Mesenchymal stem cell (in vitro differentiated cells and primary cell): ENCODE measurements at regions not wholly inside any gene's neighbourhood (a gene's known extent, or its start where the extent isn't known, plus 50 kb on each side); places are given as distances from the start of the nearest gene placed in this dataset.

Experiments
- DNase-seq: peaks from one replicate; pipeline ENCODE4 v3.0.0-alpha.2; 2013
- H2AFZ ChIP-seq: one replicate; pipeline ENCODE4 v1.6.1; 2013; ENCODE audit warnings: low read depth, mild to moderate bottlenecking, control low read depth, inconsistent platforms, low read length, moderate library complexity
- H2AK5ac ChIP-seq: 2 replicates; pipeline ENCODE4 v1.6.1; 2013; ENCODE audit warnings: low read length, moderate library complexity, mild to moderate bottlenecking, inconsistent platforms; ENCODE audit not compliant: severe bottlenecking
- H2BK120ac ChIP-seq: one replicate; pipeline ENCODE4 v1.6.1; 2013; ENCODE audit warnings: low read depth, mild to moderate bottlenecking, inconsistent platforms, low read length, moderate library complexity
- H2BK12ac ChIP-seq, 2 experiments: one replicate each; pipeline ENCODE4 v1.6.1; 2013; ENCODE audit warnings: inconsistent platforms in 2 of 2, low read length in 2 of 2, mild to moderate bottlenecking in 2 of 2, moderate library complexity in 2 of 2, control low read depth in 1 of 2
- H2BK15ac ChIP-seq: one replicate; pipeline ENCODE4 v1.6.1; 2013; ENCODE audit warnings: mild to moderate bottlenecking, low read depth, inconsistent platforms; ENCODE audit not compliant: poor library complexity, severe bottlenecking
- H2BK5ac ChIP-seq: 2 replicates; pipeline ENCODE4 v1.6.1; 2013; ENCODE audit warnings: low read depth, mild to moderate bottlenecking, low read length, control low read depth, inconsistent platforms; ENCODE audit not compliant: poor library complexity, severe bottlenecking
- H3K14ac ChIP-seq, 2 experiments: one replicate each; pipeline ENCODE4 v1.6.1; 2013; ENCODE audit warnings: inconsistent platforms in 2 of 2, low read length in 2 of 2, control low read depth in 1 of 2, mild to moderate bottlenecking in 1 of 2, moderate library complexity in 1 of 2
- H3K18ac ChIP-seq, 2 experiments: one replicate each; pipeline ENCODE4 v1.6.1; 2013; ENCODE audit warnings: inconsistent platforms in 2 of 2, low read length in 2 of 2, control low read depth in 1 of 2, low read depth in 1 of 2, mild to moderate bottlenecking in 1 of 2
- H3K23ac ChIP-seq, 2 experiments: one replicate each; pipeline ENCODE4 v1.6.1; 2013; ENCODE audit warnings: inconsistent platforms in 2 of 2, low read length in 2 of 2, mild to moderate bottlenecking in 2 of 2, moderate library complexity in 2 of 2, control low read depth in 1 of 2
- H3K27ac ChIP-seq: 2 replicates; pipeline ENCODE4 v1.5.1; 2013; ENCODE audit warnings: mild to moderate bottlenecking, moderate library complexity, low read length, control low read depth, inconsistent platforms; ENCODE audit not compliant: poor library complexity, severe bottlenecking
- H3K27me3 ChIP-seq, 2 experiments: 2 replicates each; pipeline versions ENCODE4 v1.6.1 to v1.7.0; 2013; ENCODE audit warnings: low read length in 2 of 2, mild to moderate bottlenecking in 2 of 2, moderate library complexity in 2 of 2, control low read depth in 1 of 2, inconsistent platforms in 1 of 2; ENCODE audit not compliant: control insufficient read depth in 1 of 2, insufficient read depth in 1 of 2
- H3K36me3 ChIP-seq, 2 experiments: 2 replicates each; pipeline versions ENCODE4 v1.6.1 to v1.7.0; 2013; ENCODE audit warnings: low read length in 2 of 2, control low read depth in 1 of 2, inconsistent platforms in 1 of 2, low read depth in 1 of 2, mild to moderate bottlenecking in 1 of 2; ENCODE audit not compliant: insufficient read depth in 2 of 2, control insufficient read depth in 1 of 2
- H3K4ac ChIP-seq, 2 experiments: one replicate each; pipeline ENCODE4 v1.6.1; 2013; ENCODE audit warnings: inconsistent platforms in 2 of 2, low read length in 2 of 2, mild to moderate bottlenecking in 2 of 2, moderate library complexity in 2 of 2, control low read depth in 1 of 2, low read depth in 1 of 2
- H3K4me1 ChIP-seq: 2 replicates; pipeline ENCODE4 v1.6.1; 2013; ENCODE audit warnings: low read depth, low read length, control low read depth; ENCODE audit not compliant: control insufficient read depth, insufficient read depth
- H3K4me2 ChIP-seq: 2 replicates; pipeline ENCODE4 v1.6.1; 2013; ENCODE audit warnings: low read length, mild to moderate bottlenecking, inconsistent platforms; ENCODE audit not compliant: poor library complexity, severe bottlenecking
- H3K4me3 ChIP-seq, 2 experiments: 2 replicates each; pipeline versions ENCODE4 v1.5.1 to v1.7.0; 2013; ENCODE audit warnings: low read length in 2 of 2, mild to moderate bottlenecking in 2 of 2, control low read depth in 1 of 2, low read depth in 1 of 2; ENCODE audit not compliant: insufficient read depth in 1 of 2
- H3K79me1 ChIP-seq: replicated peaks from 2 replicates; pipeline ENCODE4 v1.6.1; 2013; ENCODE audit warnings: mild to moderate bottlenecking, control low read depth, low read length, inconsistent platforms; ENCODE audit not compliant: poor library complexity, severe bottlenecking
- H3K9ac ChIP-seq: 2 replicates; pipeline ENCODE4 v1.7.0; 2013; ENCODE audit warnings: mild to moderate bottlenecking, low read length, moderate library complexity
- H3K9me3 ChIP-seq: 2 replicates; pipeline ENCODE4 v1.7.0; 2013; ENCODE audit warnings: mild to moderate bottlenecking, low read length; ENCODE audit not compliant: control insufficient read depth
- H4K8ac ChIP-seq: one replicate; pipeline ENCODE4 v1.6.1; 2013; ENCODE audit warnings: inconsistent platforms, mild to moderate bottlenecking, low read length, moderate library complexity
- H4K91ac ChIP-seq: one replicate; pipeline ENCODE4 v1.6.1; 2013; ENCODE audit warnings: mild to moderate bottlenecking, low read length, inconsistent platforms
- WGBS: methylation state at CpG from one replicate; pipeline ENCODE4 v1.1.7; 2013; ENCODE audit warnings: mixed read lengths; 5-methylcytosine and 5-hydroxymethylcytosine counted together

- Histone ChIP-seq H2BK120ac (no peak overlapping the region), H2AFZ (no peak overlapping the region), H3K27me3 (no peaks in the 10 kb centered on the region), H3K79me1 (no peaks in the 10 kb centered on the region), H3K4me2 (no peak overlapping the region), H3K14ac (no peak overlapping the region), H3K18ac (no peak overlapping the region), H3K4me3 (no peak overlapping the region), H4K91ac (no peak overlapping the region), H2AK5ac (no peak overlapping the region), H3K9me3 (no peaks in the 10 kb centered on the region), H4K8ac (no peak overlapping the region), H2BK5ac (no peak overlapping the region), H3K4ac (no peak overlapping the region), H3K36me3 (no peaks in the 10 kb centered on the region), H3K9ac (no peak overlapping the region), H2BK12ac (no peak overlapping the region), H3K27ac (no peak overlapping the region), H3K4me1 (no peaks in the 10 kb centered on the region), H3K23ac (no peak overlapping the region), H2BK15ac (no peak overlapping the region)
- WGBS = 93% methylated on average over 5 of the region's 6 CpGs
- no peak for DNase-seq
Observed at GRCh38 chr1:213817156-213817555, 170.6 kb upstream of the PROX1 start.

DNA sequence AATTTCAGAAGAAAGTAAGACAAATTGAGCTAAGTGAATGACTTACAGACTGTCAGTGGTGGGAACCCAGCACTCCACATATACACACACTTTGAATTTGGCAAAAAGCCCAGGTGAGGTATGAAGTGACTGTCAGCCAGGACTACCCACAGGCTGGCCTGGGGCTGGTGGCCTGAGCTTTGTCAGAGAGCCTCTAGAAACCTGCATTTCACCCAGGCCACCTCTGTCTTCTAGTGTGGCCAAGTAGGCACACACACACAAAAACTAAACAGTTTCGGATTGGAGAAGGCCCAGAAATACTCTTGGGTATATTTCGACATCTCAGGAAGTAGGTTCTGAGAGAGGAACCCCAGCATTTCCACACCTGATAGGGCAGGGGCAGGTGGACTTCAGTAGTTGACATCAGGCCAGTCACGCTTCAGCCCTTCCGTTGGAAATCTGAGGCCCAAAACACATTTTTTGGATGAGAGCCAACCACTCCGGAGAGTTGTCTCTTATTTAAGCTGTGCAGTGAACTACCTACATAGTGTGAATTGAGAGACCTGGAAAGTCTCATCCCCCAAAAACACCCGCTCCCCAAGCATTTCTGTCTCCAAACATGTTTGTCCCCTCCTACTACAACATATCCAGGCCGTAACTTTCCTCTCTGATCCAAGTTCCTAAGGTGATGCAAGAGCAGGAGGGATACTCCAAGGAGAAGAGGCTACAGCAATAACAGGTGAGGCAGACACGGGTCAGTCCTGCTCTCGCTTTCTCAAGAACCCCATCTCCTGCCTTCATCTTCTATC lies 167.2 kb upstream of the PROX1 start:
- Histone ChIP-seq H2BK5ac (no peak overlapping the region), H4K8ac (no peak overlapping the region), H3K9me3 (no peaks in the 10 kb centered on the region), H3K9ac (no peak overlapping the region), H2AK5ac (no peak overlapping the region), H3K23ac (no peak overlapping the region), H3K4me2 (no peak overlapping the region), H2BK12ac (no peak overlapping the region), H3K4me1 (no peaks in the 10 kb centered on the region), H3K18ac (no peak overlapping the region), H3K27me3 (no peaks in the 10 kb centered on the region), H3K4ac (no peak overlapping the region), H3K79me1 (no peaks in the 10 kb centered on the region), H3K36me3 (no peaks in the 10 kb centered on the region), H2BK120ac (no peak overlapping the region), H3K27ac (no peak overlapping the region), H3K4me3 (no peak overlapping the region), H2BK15ac (no peak overlapping the region), H3K14ac (no peak overlapping the region), H2AFZ (no peak overlapping the region), H4K91ac (no peak overlapping the region)
- no peak for DNase-seq
- WGBS = 76% methylated on average over 9 of the region's 9 CpGs

GRCh38 chr1:213821175-213821942 lies 166.4 kb upstream of the PROX1 start:
- Histone ChIP-seq H3K9me3 (no peaks in the 10 kb centered on the region), H3K4me2 (no peak overlapping the region), H3K4ac (no peak overlapping the region), H3K79me1 (no peaks in the 10 kb centered on the region), H2BK15ac (no peak overlapping the region), H3K27ac (no peak overlapping the region), H3K9ac (no peak overlapping the region), H4K91ac (no peak overlapping the region), H3K36me3 (no peaks in the 10 kb centered on the region), H3K14ac (no peak overlapping the region), H3K27me3 (no peaks in the 10 kb centered on the region), H3K23ac (no peak overlapping the region), H2BK12ac (no peak overlapping the region), H3K4me3 (no peak overlapping the region), H4K8ac (no peak overlapping the region), H2AK5ac (no peak overlapping the region), H3K4me1 (no peaks in the 10 kb centered on the region), H2AFZ (no peak overlapping the region), H3K18ac (no peak overlapping the region), H2BK120ac (no peak overlapping the region), H2BK5ac (no peak overlapping the region)
- 66% methylated on average over 5 of the region's 5 CpGs for WGBS
- DNase-seq = no peak

DNA sequence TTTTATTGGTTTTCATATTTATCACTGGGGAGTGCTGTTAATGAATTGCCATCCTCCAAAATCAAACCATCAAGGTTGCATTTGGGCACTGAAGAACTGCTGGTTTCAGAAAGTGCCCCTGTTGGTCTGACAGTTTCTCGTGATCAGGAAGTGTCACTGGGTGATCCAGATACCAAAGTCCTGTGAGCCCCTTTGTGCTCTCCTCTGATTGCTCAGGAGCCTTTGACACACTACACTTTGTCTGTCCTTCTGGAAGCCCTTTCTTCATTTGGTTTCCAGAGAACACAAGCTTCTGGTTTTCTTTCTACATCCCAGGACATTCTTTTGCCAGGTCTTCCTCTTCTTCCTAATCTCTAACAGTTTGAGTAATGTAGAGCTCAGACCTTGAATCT lies 165.8 kb upstream of the PROX1 start:
- 0% methylated on average over 1 of the region's 1 CpG for WGBS
- no peaks in the 10 kb centered on the region for H3K9me3 ChIP-seq

More for the DNA sequence above, 165.8 kb upstream of the PROX1 start:
- H3K36me3 ChIP-seq = no peaks in the 10 kb centered on the region
- H3K4ac ChIP-seq = no peak overlapping the region
- DNase-seq = no peak
- H3K4me3 ChIP-seq = no peak overlapping the region
- H3K23ac ChIP-seq = no peak overlapping the region
- no peak overlapping the region for H2AK5ac ChIP-seq
- H3K79me1 ChIP-seq = no peaks in the 10 kb centered on the region
- H2BK12ac ChIP-seq = no peak overlapping the region
- no peak overlapping the region for H2AFZ ChIP-seq
- H4K8ac ChIP-seq = no peak overlapping the region
- H3K9ac ChIP-seq = no peak overlapping the region
- H2BK15ac ChIP-seq = no peak overlapping the region
- no peak overlapping the region for H3K14ac ChIP-seq
- no peak overlapping the region for H3K4me2 ChIP-seq
- H2BK120ac ChIP-seq = no peak overlapping the region
- no peak overlapping the region for H3K18ac ChIP-seq
- H3K27ac ChIP-seq = no peak overlapping the region
- no peak overlapping the region for H4K91ac ChIP-seq
- no peaks in the 10 kb centered on the region for H3K4me1 ChIP-seq
- H3K27me3 ChIP-seq = no peaks in the 10 kb centered on the region
- no peak overlapping the region for H2BK5ac ChIP-seq
